ENCODE measurements at regions not wholly inside any gene's neighbourhood (a gene's known extent, or its start where the extent isn't known, plus 50 kb on each side); places are given as distances from the start of the nearest gene placed in this dataset.
"Not testable (repeated sequence)": the region's sequence is repeated elsewhere in the genome, so short reads cannot be mapped to it uniquely, and the experiment has no call there.

DNA sequence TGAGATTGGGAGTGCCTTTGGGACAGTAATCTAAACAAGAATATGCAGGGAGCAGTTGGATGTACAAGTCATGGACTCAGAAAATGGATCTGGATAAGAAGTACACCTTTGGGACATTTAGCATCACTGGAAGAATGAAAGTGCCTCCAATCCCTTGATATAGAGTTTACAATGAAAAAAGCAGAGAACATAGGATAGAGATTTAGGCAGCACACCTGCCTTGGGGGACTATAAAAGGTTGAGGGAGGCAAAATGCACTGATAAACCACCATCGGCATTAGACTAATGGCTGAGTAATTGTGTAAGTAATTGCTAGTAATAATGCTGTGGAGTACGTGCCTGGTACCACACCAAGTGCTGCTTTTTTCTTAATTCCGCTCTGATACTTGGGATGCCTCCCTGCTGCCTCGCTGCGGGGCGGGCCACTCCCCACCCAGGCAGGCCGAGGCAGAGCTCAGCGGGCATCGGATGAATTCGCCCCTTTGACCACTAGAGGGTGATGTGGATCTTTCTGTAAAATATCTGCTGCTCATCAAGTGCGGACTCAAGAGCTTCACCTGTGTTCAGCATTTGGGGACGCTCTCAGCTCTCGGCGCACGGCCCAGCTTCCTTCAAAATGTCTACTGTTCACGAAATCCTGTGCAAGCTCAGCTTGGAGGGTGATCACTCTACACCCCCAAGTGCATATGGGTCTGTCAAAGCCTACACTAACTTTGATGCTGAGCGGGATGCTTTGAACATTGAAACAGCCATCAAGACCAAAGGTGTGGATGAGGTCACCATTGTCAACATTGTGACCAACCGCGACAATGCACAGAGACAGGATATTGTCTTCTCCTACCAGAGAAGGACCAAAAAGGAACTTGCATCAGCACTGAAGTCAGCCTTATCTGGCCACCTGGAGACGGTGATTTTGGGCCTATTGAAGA is 99.9 kb downstream of the ANKRD18B start:
- DNase-seq (ENCODE audit: low read depth), result peak; percentile 11

DNA sequence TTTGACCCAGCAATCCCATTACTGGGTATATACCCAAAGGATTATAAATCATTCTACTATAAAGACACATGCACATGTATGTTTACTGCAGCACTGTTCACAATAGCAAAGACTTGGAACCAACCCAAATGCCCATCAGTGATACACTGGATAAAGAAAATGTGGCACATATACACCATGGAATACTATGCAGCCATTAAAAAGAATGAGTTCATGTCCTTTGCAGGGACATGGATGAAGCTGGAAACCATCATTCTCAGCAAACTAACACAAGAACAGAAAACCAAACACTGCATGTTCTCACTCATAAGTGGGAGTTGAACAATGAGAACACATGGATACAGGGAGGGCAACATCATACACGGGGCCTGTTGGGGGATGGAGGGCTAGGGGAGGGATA is 104.3 kb downstream of the ANKRD18B start:
- not testable (repeated sequence) for DNase-seq (ENCODE audit: low read depth)

DNA sequence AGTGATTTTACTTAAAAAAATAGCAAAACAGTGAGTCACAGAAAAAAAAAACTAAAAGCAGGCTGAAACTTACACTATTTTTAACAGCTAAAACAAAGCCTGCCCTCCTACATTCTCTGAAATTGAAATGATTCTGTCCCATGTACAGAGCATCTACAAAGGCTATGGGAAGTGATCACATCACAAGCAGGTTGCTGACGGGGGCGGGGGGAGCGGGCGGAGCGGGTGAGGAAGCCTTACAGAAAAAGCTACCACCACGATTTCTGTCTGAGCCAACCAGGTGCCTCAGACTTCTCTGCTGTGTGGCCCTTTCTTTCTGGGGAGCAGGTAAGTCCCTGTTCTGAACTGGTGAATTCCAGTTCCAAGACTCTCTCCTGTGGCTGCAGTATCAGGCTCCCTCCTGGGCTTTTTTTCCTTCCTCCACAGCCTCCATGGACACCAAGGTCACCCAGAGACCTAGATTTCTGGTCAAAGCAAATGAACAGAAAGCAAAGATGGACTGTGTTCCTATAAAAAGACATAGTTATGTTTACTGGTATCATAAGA is 104.9 kb downstream of the ANKRD18B start:
- no peak for DNase-seq (ENCODE audit: low read depth)

DNA sequence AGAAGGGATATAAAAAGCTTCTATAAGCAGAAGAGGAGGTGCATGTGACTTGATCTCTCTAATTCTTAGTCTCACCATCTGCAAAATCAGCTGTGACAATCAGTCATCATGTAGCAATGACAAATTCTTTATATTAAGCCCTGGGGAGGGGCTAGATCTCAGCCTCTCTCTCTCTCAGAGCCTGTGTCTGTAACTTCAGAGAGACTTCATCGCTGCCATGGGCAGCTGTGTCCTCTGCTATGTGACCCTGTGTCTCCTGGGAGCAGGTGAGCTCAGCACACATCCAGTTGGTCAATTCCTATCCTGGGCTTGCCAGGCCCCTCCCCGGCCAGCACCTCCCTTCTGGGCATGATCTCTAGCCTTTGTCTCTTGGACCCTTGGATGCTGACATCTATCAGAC is 109.6 kb downstream of the ANKRD18B start:
- DNase-seq (ENCODE audit: low read depth), result no peak

DNA sequence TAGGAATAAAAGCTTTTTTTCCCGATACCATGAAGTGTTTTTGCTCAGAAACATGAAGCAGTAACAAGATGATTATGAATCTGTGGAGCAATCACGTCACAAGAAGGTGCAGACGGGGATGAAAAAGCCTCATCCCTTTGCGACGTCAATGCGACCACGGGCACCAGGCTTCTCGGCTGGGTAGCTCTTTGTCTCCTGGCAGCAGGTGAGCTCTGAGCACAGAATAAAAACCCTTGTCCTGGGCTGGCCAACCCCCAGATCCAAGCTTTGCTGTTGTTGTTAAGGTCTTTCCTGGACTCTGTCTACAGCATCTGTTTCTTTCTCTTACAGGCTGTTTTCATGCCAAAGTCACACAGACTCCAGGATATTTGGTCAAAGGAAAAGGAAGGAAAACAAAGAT is 113.8 kb downstream of the ANKRD18B start:
- DNase-seq (ENCODE audit: low read depth), result no peak

DNA sequence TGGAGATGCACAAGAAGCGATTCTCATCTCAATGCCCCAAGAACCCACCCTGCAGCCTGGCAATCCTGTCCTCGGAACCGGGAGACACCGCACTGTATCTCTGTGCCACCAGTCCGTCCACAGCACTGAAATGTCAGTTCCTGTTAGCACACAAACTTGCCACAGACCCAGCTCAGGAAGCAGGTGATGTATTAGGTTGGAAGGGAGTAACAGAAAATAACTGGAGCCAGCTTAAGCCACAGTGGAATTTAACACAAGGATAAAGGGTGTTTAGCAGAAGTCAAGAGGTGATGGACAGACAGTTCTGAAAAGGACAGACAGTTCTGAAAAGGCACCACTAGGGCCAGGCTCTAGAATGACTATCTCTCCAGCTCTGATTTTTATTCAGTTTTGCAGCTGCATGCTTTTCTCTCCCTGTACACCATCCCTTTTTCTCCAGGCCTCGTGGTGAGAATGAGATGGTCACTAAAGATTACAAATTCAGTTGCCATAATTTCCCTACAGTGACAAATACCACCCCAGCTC is 114.4 kb downstream of the ANKRD18B start:
- no peak for DNase-seq (ENCODE audit: low read depth)

DNA sequence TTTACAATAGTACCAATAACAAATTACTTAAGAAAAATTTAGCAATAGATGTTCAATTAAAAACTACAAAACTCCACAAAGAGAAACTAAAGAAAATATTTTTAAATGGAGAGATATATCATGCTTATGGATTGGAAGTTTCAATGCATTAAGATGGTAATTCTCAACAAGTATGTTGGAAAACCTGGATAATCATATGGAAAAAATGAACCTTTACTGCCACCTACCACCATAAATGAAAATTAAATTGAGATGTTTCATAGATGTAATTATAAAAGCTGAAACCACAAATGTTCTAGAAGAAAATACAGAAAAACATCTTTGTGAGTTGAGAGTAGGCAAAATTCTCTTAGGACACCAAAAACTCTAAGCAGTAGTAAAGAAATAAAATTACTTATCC is 121.7 kb downstream of the ANKRD18B start:
- DNase-seq (ENCODE audit: low read depth), result no peak

DNA sequence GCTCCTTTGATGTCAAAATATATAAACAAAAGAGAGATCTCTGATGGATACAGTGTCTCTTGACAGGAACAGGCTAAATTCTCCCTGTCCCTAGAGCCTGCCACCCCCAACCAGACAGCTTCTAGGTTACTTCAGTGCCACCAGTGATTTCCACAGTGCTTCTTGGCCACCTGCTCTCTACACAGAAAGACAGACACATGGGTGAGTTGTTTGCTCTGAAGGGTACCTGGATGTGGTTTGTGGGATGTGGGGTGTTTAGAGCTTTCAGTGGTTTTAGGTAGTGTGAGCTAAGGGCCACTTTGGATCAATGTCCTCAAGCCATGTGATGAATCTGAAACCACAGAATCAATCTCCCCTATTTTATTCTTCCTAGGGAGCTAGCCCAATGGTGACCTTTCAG is 125.4 kb downstream of the ANKRD18B start:
- no peak for DNase-seq (ENCODE audit: low read depth)

DNA sequence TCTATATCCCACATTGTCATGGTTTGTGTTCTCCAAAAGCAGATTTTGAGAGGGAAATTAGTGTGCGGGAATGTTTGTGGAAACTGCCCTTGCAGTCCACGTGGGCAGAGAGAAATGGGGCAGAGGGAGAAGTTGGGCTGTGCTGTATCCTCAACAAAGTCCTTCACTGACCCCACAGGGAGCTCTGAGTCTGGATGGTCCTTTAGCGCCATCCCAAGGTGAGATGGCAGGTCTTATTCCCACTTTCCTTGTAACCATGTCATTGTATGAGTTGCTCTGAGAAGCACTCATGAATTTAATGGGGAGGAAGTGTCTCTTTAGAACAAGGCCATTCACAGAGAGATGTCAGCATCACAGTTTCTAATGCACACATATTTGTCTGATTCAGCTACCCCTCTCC is 127.1 kb downstream of the ANKRD18B start:
- no peak for DNase-seq (ENCODE audit: low read depth)

DNA sequence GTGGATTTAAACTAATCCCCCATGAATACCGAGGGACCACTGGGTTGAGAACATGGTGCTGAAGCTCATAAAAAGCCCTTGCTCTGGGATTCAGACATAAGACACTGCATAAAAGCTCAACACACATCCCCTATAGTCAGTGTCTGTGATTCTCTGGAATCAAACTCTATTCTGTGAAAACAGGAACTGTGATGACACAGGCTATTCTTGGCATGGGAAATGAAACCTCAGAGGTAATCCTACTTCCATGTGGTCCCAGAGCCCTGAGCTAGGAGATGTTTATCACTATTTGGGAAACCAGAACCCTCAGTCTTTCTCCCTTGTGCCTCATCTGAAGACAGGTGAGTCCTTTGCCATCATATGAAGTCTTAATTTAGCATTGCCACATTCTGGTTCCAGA is 135.4 kb upstream of the PRSS3 start:
- no peak for DNase-seq (ENCODE audit: low read depth)

DNA sequence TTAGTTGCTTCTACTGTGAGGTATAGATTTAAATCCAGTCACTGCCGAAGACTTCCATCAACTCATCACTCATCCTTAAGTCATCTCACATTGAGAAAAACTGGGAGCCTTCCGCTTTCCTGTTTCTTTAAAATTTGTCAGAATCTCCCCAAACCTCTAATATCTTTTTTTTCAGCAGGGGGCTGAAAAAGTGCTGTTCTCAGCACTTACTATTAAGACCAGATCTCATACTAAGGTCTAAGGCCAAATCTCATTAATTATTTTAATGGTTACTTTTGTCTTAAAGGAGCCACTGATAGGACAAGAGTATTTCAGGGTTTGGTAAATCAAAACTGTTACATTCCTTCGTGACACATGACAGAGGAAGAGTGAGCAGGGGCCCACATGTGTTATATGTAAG is 134.6 kb upstream of the PRSS3 start:
- DNase-seq (ENCODE audit: low read depth), result no peak

DNA sequence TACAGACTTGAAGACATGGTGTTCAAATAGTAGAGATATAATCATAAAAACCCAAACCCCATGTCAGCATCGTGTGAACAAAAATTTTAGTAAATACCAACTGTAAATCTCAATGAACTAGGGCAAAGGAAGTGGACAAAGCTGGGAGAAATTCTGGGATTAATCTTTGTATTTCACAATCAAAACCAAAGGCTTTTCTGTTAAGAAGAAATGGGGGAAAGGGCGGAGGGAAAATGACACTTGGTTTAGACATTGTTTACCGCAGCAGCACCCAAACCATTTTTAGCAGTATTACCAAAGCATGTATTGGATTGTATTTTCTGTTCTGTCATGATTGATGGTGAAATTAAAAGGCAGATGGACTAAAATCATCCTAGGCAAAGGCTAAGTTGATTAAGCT is 134.2 kb upstream of the PRSS3 start:
- DNase-seq (ENCODE audit: low read depth), result no peak

DNA sequence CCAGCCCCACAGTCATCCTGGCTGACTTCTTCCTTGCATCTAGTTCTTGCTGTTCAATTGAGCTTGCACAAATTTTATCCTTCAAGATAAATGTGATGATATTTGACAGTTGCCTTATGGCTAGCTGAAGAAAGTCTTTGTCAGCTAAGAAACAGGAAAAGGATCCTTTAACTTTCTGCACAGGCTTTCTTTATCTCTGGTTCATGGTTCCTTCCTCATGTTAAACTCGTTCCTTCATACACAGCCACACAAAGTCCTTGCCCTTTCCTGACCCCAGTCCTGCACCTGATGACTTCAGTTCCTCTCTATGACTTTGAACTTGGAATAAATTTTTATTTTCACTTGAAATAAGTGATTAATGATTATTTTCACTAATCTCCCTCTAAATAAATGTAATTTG is 132.5 kb upstream of the PRSS3 start:
- DNase-seq (ENCODE audit: low read depth), result no peak

DNA sequence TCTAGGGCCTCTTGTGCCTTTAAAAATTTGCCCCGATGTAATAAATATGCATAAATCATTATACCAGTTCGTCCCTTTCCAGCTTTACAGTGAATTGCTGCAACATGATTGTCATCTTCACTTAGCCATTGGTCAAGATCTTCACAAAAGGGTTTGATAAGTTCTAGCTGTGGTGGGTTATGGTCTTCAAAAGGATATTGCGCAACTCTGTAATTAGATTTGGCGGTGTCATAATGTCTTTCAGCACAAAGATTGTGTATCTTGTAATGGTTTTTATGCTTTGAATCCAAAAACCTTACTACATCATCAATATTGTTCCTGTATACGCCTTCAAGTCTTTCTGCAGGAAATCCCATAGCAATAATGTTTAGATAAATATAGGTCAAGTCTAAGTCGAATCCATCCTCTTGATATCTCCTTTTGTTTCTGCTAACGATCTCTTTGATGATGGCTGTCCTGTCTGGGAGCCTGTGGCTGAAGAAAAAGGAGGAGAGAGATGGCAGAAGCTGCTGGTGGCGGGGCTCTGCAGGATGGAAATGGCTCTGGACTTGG is 119.1 kb upstream of the PRSS3 start:
- not testable (repeated sequence) for DNase-seq (ENCODE audit: low read depth)

DNA sequence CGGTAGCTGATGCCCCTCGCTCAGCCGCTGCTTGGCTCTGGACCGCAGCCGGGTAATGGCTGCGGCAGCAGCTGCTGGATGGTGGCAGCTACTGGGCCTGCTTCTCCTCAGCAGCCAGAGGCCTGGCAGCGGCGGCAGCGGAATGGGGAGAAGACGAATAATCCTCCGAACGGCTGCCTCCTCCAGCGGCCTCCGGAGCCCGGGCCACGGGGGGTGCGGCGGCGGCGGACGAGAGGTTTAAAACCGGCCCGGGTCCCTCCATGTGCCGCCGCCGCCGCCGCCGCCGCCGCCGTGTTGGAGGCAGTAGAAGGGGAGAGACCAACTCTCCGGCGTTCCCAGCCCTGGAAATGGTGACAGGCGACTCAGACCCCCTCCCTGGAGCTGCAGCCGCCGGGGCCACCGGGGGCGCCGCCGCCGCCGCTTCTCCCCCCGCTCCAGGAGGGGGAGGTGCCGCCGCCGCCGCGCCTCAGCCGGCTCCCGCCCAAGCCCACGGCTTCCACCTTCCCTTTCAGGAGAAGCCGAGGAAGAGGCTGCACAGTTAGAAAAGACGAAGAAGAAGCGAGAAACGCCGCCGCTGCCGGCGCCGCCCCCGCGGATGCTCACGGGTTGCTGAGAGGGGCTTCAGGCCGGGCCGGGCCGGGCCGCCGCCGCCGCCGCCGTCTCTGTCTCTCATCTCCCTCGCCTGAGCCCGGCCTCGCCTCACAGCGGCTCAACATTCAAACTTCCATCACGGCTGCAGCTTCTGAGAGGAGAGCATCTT is 118.4 kb upstream of the PRSS3 start:
- DNase-seq (ENCODE audit: low read depth), result no peak

DNA sequence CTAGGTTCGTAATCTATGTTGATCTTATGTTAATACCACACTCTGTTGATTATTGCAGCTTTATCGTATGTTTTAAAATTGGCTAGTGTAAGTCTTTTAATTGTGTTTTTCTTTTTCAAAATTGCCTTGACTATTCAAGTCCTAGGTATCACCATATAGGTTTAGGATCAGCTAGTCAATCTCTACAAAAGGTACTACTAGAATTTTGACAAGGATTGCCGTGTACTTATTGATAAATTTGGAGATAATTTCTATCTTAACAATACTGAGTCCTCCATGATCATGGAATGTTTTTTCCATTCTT is 117.9 kb upstream of the PRSS3 start:
- DNase-seq (ENCODE audit: low read depth), result no peak

DNA sequence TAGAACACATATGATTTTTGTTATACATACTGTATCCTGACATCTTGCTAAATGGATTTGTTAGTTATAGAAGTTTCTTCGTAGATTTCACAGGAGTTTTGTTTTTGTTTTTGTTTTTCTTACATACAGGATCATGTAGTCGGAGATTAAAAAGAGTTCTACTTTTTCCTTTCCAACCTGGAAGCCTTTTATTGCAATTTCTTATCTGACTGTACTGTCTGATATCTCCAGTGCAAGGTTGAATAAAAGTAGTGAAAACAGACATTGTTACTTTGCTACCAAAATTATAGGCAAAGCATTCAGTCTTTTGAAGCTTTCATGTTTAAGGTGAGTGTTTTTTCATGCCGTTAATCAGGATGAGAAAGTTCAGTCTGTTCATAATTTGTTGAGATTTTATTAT is 117.4 kb upstream of the PRSS3 start:
- no peak for DNase-seq (ENCODE audit: low read depth)

DNA sequence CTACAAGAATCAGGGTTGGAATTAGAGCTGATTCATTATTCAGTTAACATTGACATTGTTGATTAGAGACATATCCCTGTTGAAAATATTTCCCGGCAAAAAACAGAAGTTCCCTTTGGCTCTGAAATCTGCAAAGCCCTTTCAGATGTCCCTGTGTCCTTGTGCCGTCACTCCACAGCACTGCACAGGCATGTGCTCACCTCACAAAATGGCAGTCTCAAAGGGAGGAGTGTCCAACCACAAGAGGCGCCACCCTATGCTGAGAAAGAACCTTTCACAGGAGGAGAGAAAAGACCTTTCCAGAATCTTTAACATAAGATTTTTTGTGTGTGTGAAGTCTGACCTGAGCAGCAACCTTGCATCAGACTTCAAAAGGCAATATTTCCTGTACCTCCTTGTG is 112.8 kb upstream of the PRSS3 start:
- DNase-seq (ENCODE audit: low read depth), result no peak

DNA sequence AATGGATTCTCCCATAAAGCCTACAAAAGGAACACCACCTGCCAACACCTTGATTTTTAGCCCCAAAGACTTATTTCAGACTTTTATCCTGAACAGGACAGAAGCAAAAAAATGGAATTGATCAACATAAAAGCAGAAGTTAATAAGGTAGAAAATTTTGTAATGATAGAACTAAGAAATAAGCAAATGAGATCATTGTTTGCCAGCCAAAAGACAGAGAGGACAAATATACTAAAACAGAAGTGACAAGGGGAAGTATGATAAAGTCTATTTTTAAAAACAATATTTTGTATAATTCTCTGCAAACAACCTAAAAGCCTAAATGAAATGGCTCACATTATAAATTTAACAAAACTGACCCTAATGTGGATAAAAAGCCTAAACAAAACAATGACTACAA is 110.5 kb upstream of the PRSS3 start:
- no peak for DNase-seq (ENCODE audit: low read depth)

DNA sequence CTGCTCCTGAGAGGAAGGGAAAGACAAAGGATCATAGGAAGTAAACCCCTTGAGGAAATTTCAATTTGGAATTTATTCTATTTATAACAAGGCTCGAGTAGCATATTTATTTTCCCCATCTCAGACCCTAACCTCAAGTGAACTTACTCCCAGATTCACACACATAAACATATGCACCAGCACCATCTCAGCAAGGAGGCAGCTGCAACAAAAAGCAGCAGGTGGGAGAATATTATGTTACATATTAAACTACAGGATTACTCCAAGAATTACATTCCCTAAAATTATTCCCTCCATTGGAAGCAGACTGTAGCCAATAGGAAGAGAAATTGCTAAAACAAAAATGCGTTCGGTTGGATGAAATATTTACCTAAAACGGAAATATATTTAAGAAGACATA is 108.4 kb upstream of the PRSS3 start:
- DNase-seq (ENCODE audit: low read depth), result no peak

DNA sequence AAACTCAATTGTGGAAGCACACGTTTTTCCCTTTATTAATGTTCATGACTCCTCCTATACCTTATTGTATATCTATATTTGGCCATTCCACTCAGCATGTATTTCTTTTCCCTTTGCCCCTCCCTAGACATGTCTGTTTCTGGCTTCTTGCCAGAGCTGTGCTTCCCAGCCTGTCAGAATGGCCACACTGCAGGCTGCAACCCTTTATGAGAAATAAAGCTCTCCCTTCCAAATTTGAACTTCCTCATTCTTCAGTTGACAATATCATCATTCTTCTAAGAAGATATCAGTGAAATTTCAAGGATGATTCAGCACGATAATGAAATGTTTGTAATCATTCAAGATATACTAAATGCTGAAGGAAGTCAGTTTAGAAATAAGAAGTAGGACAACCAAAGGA is 107.6 kb upstream of the PRSS3 start:
- no peak for DNase-seq (ENCODE audit: low read depth)

DNA sequence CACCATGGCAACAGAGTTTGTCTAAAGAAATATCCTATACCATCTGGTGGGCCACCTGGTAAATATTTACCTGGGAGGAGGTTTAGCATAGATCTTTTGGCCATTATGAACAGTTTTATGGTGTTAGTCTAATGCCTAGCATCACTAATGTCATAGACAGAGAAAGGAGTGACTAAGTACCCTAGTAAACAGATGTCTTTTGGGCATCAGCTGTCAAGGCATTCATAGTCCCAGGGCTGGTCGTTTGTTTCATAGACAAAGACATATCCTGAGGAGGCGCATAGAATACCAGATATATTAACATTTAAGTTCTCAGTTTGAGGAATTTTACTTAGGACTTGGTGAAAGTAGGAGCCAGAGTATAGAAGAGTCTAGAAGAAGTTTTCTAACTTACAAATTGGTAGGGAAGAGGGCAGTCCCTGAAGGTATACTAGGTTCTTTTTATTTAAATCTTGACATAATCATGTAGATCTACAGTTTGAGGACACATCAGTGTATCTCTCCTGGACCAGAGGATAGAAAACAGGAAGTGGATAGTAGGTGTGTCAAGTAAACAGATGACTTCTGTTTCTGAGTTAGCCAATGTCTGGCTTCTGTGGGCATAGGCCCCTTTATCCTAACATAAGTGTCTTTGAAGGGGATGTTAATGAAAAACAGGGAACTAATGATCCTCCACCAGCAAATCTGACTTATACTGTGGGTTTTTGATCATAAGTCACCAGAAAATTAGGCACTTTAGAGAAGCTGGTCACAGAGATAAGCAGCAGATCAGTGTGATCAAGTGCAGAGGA is 105.0 kb upstream of the PRSS3 start:
- DNase-seq (ENCODE audit: low read depth), result no peak
